Common myeloid progenitor, CD34-positive (primary cell): ENCODE measurements at regions not wholly inside any gene's neighbourhood (a gene's known extent, or its start where the extent isn't known, plus 50 kb on each side); places are given as distances from the start of the nearest gene placed in this dataset.
"Not testable (repeated sequence)": the region's sequence is repeated elsewhere in the genome, so short reads cannot be mapped to it uniquely, and the experiment has no call there.

ENCODE experiments used
- CTCF ChIA-PET: fragments of 350-600 bp; sonication (Branson Sonifier 250); formaldehyde crosslinking; loops from one replicate; lab custom pipeline; 2021; ENCODE audit warnings: antibody characterized with exemption; lab: Charles Lee
- POLR2A ChIA-PET: fragments of 350-600 bp; sonication (Branson Sonifier 250); formaldehyde crosslinking; loops from one replicate; lab custom pipeline; 2021; ENCODE audit warnings: antibody characterized with exemption; lab: Charles Lee
- DNase-seq, 3 donors: peaks; one replicate each; pipeline versions ENCODE4 v3.0.0 to v3.0.0-alpha.2; 2013
- H3K27ac ChIP-seq, 2 experiments: 1 replicate in 1 of 2; 2 replicates in 1 of 2; pipeline ENCODE4 v1.7.0; 2013; ENCODE audit warnings: inconsistent platforms in 2 of 2, low read length in 2 of 2, mild to moderate bottlenecking in 2 of 2, low read depth in 1 of 2, moderate library complexity in 1 of 2; ENCODE audit not compliant: severe bottlenecking in 2 of 2, insufficient read depth in 1 of 2, poor library complexity in 1 of 2
- H3K27me3 ChIP-seq, 5 experiments: replicated peaks in 2 of 5; 1 replicate in 3 of 5; 2 replicates in 2 of 5; pipeline versions ENCODE4 v1.6.1 to v1.7.0; 2013; ENCODE audit warnings: low read length in 4 of 5, mild to moderate bottlenecking in 2 of 5, moderate library complexity in 2 of 5, inconsistent platforms in 1 of 5; ENCODE audit not compliant: insufficient read depth in 5 of 5, control insufficient read depth in 4 of 5
- H3K36me3 ChIP-seq, 4 experiments: 1 replicate in 2 of 4; 2 replicates in 2 of 4; pipeline versions ENCODE4 v1.6.1 to v1.7.0; 2013; ENCODE audit warnings: low read length in 3 of 4, control low read depth in 1 of 4, mild to moderate bottlenecking in 1 of 4; ENCODE audit not compliant: control insufficient read depth in 4 of 4, insufficient read depth in 4 of 4
- H3K4me1 ChIP-seq, 4 experiments: 1 replicate in 3 of 4; 2 replicates in 1 of 4; pipeline versions ENCODE4 v1.6.1 to v1.7.1; 2013; ENCODE audit warnings: low read length in 3 of 4, mild to moderate bottlenecking in 3 of 4, control low read depth in 1 of 4, inconsistent platforms in 1 of 4, moderate library complexity in 1 of 4; ENCODE audit not compliant: control insufficient read depth in 4 of 4, insufficient read depth in 4 of 4; ENCODE audit errors: control extremely low read depth in 1 of 4
- H3K4me3 ChIP-seq, 7 experiments: 1 replicate in 4 of 7; 2 replicates in 3 of 7; pipeline versions ENCODE4 v1.5.1 to v1.7.0; 2013; ENCODE audit warnings: mild to moderate bottlenecking in 7 of 7, low read length in 6 of 7, moderate library complexity in 6 of 7, inconsistent platforms in 2 of 7, low read depth in 2 of 7, control low read depth in 1 of 7; ENCODE audit not compliant: insufficient read depth in 4 of 7, control insufficient read depth in 1 of 7; ENCODE audit errors: extremely low read depth in 1 of 7
- H3K9me3 ChIP-seq, 5 experiments: 1 replicate in 4 of 5; 2 replicates in 1 of 5; pipeline versions ENCODE4 v1.6.1 to v1.7.1; 2013; ENCODE audit warnings: low read length in 4 of 5, mild to moderate bottlenecking in 2 of 5, inconsistent platforms in 1 of 5, low read depth in 1 of 5, moderate library complexity in 1 of 5; ENCODE audit not compliant: control insufficient read depth in 4 of 5, insufficient read depth in 2 of 5; ENCODE audit errors: control extremely low read depth in 1 of 5
- WGBS: methylation state at CpG from one replicate; pipeline ENCODE4 v1.1.5; 2013; ENCODE audit not compliant: insufficient coverage; 5-methylcytosine and 5-hydroxymethylcytosine counted together

DNA sequence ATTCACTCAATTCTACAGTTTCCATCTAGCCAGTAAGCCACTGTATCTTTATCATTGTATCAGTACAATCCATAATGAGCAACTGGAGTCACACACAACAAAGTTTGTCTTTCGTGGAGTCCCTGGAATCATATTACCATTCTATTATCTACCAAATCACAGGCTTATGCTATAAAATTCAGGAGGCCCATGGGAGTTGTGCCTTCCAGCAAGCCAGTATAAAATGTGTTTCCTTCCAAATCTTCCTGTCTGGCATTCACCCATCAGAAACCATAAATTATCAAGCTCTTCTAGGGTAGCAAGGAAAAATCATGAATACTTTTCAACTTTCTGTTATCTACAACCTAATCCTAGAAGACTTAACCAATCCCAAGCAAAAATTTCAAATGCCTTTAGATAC is 1383.3 kb upstream of the PCDH7 start:
- Histone ChIP-seq H3K9me3 (peaks cover 0 to 1% (median 0%) of the 10 kb centered on the region in 5 experiments), H3K27ac (no peak overlapping the region), H3K4me1 (peaks cover 0 to 13% (median 3%) of the 10 kb centered on the region in 4 experiments), H3K27me3 (no peaks in the 10 kb centered on the region), H3K36me3 (no peaks in the 10 kb centered on the region), H3K4me3 (no peak overlapping the region)
- peak; percentile 7 to 32 (median 21) for DNase-seq
- CTCF ChIA-PET, result no interaction called here
- POLR2A ChIA-PET, result no interaction called here
- no CpG with 5 or more reads among the region's 1 CpG for WGBS

DNA sequence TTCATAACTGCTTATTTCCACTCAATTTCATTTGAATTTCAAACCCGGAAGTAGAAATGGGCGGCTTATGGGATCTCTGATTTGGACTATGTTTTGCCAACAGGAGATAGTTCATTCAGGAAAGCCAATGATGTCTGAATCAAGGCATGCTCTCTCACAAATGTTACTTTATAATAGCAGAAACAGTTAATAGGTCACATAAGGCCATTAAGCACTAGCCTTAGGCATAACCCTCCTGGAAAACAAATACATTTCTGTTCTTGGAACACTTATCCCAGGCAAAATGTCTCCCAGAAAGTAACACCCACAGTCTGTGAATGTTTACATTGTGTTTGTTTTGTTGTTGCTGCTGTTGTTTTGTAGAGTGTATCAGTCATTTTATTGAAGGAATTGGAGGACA is 1347.2 kb upstream of the PCDH7 start:
- no peak overlapping the region for H3K4me3 ChIP-seq
- no peaks in the 10 kb centered on the region for H3K36me3 ChIP-seq
- no peaks in the 10 kb centered on the region for H3K9me3 ChIP-seq
- CTCF ChIA-PET, result no interaction called here
- no peaks in the 10 kb centered on the region for H3K4me1 ChIP-seq
- no peak overlapping the region for H3K27ac ChIP-seq
- no peak for DNase-seq
- POLR2A ChIA-PET, result no interaction called here
- no peaks in the 10 kb centered on the region for H3K27me3 ChIP-seq
- 100% methylated on average over 1 of the region's 2 CpGs for WGBS

DNA sequence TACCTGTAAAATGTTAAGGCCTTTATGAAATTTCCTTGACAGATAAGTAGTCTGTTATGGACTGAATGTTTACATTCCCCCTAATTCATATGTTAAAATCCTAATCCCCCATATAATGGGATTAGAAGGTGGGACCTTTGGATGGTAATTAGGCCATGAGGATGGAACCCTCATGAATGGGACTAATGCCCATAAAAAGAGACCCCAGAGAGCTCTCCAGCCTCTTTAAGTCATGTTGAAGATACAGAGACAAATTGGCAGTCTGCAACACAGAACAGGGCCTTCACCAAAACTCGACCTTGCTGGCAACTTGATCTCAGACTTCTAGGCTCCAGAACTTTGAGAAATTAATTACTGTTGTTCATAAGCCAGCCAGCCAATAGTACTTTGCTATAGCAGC is 1344.5 kb upstream of the PCDH7 start:
- ChIA-PET POLR2A (no interaction called here), CTCF (no interaction called here)
- no peaks in the 10 kb centered on the region for H3K4me1 ChIP-seq
- H3K36me3 ChIP-seq, result no peaks in the 10 kb centered on the region
- H3K9me3 ChIP-seq, result no peaks in the 10 kb centered on the region
- H3K4me3 ChIP-seq, result no peak overlapping the region
- no peak for DNase-seq
- 20% methylated on average over 1 of the region's 1 CpG for WGBS
- H3K27ac ChIP-seq, result no peak overlapping the region
- H3K27me3 ChIP-seq, result no peaks in the 10 kb centered on the region

DNA sequence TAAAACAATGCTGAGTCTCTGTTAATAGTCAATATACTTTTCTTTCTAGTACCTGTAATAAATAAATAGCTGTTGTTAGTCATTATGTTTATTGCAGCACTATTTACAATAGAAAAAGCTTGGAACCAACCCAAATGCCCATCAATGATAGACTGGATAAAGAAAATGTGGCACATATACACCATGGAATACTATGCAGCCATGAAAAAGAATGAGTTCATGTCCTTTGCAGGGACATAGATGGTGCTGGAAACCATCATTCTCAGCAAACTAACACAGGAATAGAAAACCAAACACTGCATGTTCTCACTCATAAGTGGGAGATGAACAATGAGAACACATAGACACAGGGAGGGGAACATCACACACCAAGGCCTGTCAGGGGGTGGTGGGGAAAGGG is 1341.9 kb upstream of the PCDH7 start:
- H3K27ac ChIP-seq, result not testable (repeated sequence)

DNA sequence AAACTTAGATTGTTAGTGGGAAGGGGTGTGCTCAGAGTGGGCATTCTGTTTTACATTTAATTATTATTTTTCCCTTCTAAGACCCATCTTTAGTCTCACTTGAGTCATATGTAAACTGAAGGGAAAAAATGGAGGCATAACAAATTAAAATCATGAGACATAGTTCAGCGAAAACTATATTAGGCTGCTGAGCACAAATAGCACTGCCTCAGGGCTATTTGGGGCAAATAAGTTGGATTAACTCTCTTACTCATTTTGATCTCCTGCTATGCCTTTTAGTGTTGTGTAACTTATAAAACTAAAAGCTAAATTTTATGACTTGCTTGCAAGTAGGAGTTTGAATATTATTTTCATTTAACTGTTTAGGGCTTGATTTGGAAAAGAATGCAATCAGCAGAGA is 1329.2 kb upstream of the PCDH7 start:
- Histone ChIP-seq H3K9me3 (peaks cover 0 to 8% (median 0%) of the 10 kb centered on the region in 5 experiments), H3K27ac (no peak overlapping the region), H3K4me1 (no peaks in the 10 kb centered on the region), H3K36me3 (no peaks in the 10 kb centered on the region), H3K27me3 (no peaks in the 10 kb centered on the region), H3K4me3 (no peak overlapping the region)
- CTCF ChIA-PET, result no interaction called here
- 100% methylated on average over 1 of the region's 1 CpG for WGBS
- POLR2A ChIA-PET, result no interaction called here
- no peak for DNase-seq

More for the DNA sequence above, 1341.9 kb upstream of the PCDH7 start:
- H3K4me1 ChIP-seq, POLR2A ChIA-PET, H3K9me3 ChIP-seq, H3K36me3 ChIP-seq, H3K4me3 ChIP-seq, CTCF ChIA-PET, DNase-seq, H3K27me3 ChIP-seq: not testable (repeated sequence)

DNA sequence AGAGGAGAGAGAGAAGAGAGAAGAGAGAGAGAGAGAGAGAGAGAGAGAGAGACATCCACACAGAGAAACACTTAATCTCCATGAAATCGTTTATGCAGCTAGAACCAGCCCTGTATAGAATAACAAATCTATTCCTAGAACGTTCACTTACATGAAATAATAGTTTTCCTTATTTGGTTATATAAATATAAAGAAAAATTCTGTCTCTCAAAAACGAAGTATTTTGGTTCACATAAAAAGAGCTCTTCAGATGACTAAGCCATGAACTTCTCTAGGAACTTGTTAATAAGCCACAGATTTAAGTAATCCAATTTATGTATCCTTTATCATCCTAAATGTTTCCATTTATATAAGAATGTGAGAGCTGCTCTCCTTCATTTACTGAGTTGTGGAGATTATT is 1315.1 kb upstream of the PCDH7 start:
- no peaks in the 10 kb centered on the region for H3K9me3 ChIP-seq
- POLR2A ChIA-PET, result interaction anchor here (0.7 kb wide), 1 partner anchor 219 kb away, joined by 3 read pairs; no protein-coding TSS in a partner anchor
- no peak overlapping the region for H3K4me3 ChIP-seq
- no peak for DNase-seq
- CTCF ChIA-PET, result no interaction called here
- H3K4me1 ChIP-seq, result no peaks in the 10 kb centered on the region
- no peak overlapping the region for H3K27ac ChIP-seq
- WGBS, result no CpG with 5 or more reads among the region's 3 CpGs
- H3K27me3 ChIP-seq, result no peaks in the 10 kb centered on the region
- no peaks in the 10 kb centered on the region for H3K36me3 ChIP-seq

DNA sequence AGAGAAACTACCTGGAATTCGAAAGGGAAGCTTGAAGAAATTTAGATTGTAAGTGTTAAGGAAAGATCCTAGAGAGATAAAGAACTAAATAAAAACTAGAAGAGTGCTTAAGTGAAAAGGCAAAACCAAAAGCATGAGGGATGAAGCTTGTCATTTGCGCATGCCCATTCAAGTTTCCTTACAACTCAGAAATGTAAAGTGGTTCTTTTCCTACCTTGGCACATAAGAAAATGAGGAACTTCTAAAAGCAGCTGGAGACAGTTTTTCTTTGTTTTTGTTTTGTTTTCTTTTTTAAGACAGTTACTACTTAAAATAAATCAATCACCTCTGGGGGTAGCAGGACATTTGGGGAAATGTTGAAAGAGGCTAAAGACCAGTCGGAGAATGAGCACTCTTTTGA is 1304.4 kb upstream of the PCDH7 start:
- Histone ChIP-seq H3K27ac (no peak overlapping the region), H3K4me3 (peak overlapping the region in 6 of 7 experiments; percentile 32 to 69 (median 38)), H3K4me1 (peaks cover 0 to 3% (median 1%) of the 10 kb centered on the region in 4 experiments), H3K9me3 (no peaks in the 10 kb centered on the region), H3K27me3 (no peaks in the 10 kb centered on the region), H3K36me3 (no peaks in the 10 kb centered on the region)
- WGBS, result 50% methylated on average over 1 of the region's 3 CpGs
- ChIA-PET CTCF (no interaction called here), POLR2A (no interaction called here)
- DNase-seq, result peak; percentile 43 to 69 (median 67)
